OCI-LY7 (cell line): ENCODE measurements at regions not wholly inside any gene's neighbourhood (a gene's known extent, or its start where the extent isn't known, plus 50 kb on each side); places are given as distances from the start of the nearest gene placed in this dataset.

ENCODE experiments used
- CTCF ChIP-seq: fragments of 200-600 bp; sonication (generic); conservative IDR thresholded peaks from 2 replicates; pipeline ENCODE4 v1.5.1; 2014; ENCODE audit warnings: mild to moderate bottlenecking, antibody characterized with exemption, low read length, moderate library complexity, mixed read lengths
- EZH2phosphoT487 ChIP-seq: fragments of 200-600 bp; sonication (generic); IDR thresholded peaks from 2 replicates; pipeline ENCODE4 v1.6.1; 2018; ENCODE audit warnings: low read depth, borderline replicate concordance, mild to moderate bottlenecking, mixed run types, antibody characterized with exemption, low read length, moderate library complexity, mixed read lengths

GRCh38 chr4:18631586-18631985 is 610.0 kb upstream of the LCORL start:
- no peak for TF ChIP-seq CTCF
- TF ChIP-seq EZH2phosphoT487: no peak
